HUES48 (cell line): ENCODE measurements at regions not wholly inside any gene's neighbourhood (a gene's known extent, or its start where the extent isn't known, plus 50 kb on each side); places are given as distances from the start of the nearest gene placed in this dataset.

ENCODE experiments used
- H3K27ac ChIP-seq: one replicate; pipeline ENCODE4 v1.7.0; 2013; ENCODE audit warnings: low read depth, low read length, inconsistent platforms
- H3K27me3 ChIP-seq: 2 replicates; pipeline ENCODE4 v1.6.1; 2013; ENCODE audit warnings: mild to moderate bottlenecking, low read length; ENCODE audit not compliant: control insufficient read depth, insufficient read depth
- H3K36me3 ChIP-seq: 2 replicates; pipeline ENCODE4 v1.6.1; 2013; ENCODE audit warnings: low read length; ENCODE audit not compliant: control insufficient read depth, insufficient read depth
- H3K4me1 ChIP-seq: 2 replicates; pipeline ENCODE4 v1.6.1; 2013; ENCODE audit warnings: mild to moderate bottlenecking, low read length; ENCODE audit not compliant: control insufficient read depth, insufficient read depth
- H3K4me3 ChIP-seq: 2 replicates; pipeline ENCODE4 v1.5.1; 2013; ENCODE audit warnings: mild to moderate bottlenecking, low read depth, low read length
- H3K9ac ChIP-seq: 2 replicates; pipeline ENCODE4 v1.6.1; 2013; ENCODE audit warnings: mild to moderate bottlenecking, low read depth, low read length, moderate library complexity
- H3K9me3 ChIP-seq: 2 replicates; pipeline ENCODE4 v1.6.1; 2013; ENCODE audit warnings: low read length; ENCODE audit not compliant: control insufficient read depth, insufficient read depth

- no peaks in the 10 kb centered on the region; the same call in 1 of the 2 replicates for H3K9me3 ChIP-seq
- no peaks in the 10 kb centered on the region for H3K27me3 ChIP-seq
- peaks cover 8% of the 10 kb centered on the region; the same call in 1 of the 2 replicates for H3K4me1 ChIP-seq
- H3K27ac ChIP-seq, result no peak overlapping the region
- H3K9ac ChIP-seq, result no peak overlapping the region
- H3K4me3 ChIP-seq, result no peak overlapping the region
- no peaks in the 10 kb centered on the region for H3K36me3 ChIP-seq
These were observed 111.1 kb upstream of the SLC66A3 start for GRCh38 chr2:11044201-11044600.

- H3K27me3 ChIP-seq, result no peaks in the 10 kb centered on the region
- no peaks in the 10 kb centered on the region for H3K36me3 ChIP-seq
- H3K9me3 ChIP-seq, result no peaks in the 10 kb centered on the region
- no peak overlapping the region for H3K4me3 ChIP-seq
- H3K9ac ChIP-seq, result no peak overlapping the region
- H3K27ac ChIP-seq, result no peak overlapping the region
- H3K4me1 ChIP-seq, result peaks cover 8% of the 10 kb centered on the region; the same call in 1 of the 2 replicates
These were observed 110.0 kb upstream of the SLC66A3 start for GRCh38 chr2:11045294-11045693.

GRCh38 chr2:11048335-11049008 lies 106.8 kb upstream of the SLC66A3 start:
- H3K4me3 ChIP-seq, result no peak overlapping the region

GRCh38 chr2:11050565-11050964 lies 104.7 kb upstream of the SLC66A3 start:
- no peaks in the 10 kb centered on the region for H3K36me3 ChIP-seq
- no peaks in the 10 kb centered on the region for H3K4me1 ChIP-seq
- no peaks in the 10 kb centered on the region for H3K27me3 ChIP-seq
- no peak overlapping the region for H3K27ac ChIP-seq
- no peak overlapping the region for H3K4me3 ChIP-seq
- no peaks in the 10 kb centered on the region for H3K9me3 ChIP-seq
- H3K9ac ChIP-seq, result no peak overlapping the region

More at GRCh38 chr2:11048335-11049008, 106.8 kb upstream of the SLC66A3 start:
- Histone ChIP-seq H3K27me3 (no peaks in the 10 kb centered on the region), H3K9ac (no peak overlapping the region), H3K9me3 (no peaks in the 10 kb centered on the region), H3K36me3 (no peaks in the 10 kb centered on the region), H3K27ac (no peak overlapping the region), H3K4me1 (no peaks in the 10 kb centered on the region)

- no peaks in the 10 kb centered on the region for H3K4me1 ChIP-seq
- H3K9ac ChIP-seq, result no peak overlapping the region
- no peaks in the 10 kb centered on the region for H3K36me3 ChIP-seq
- H3K4me3 ChIP-seq, result no peak overlapping the region
- H3K27ac ChIP-seq, result no peak overlapping the region
- H3K9me3 ChIP-seq, result no peaks in the 10 kb centered on the region
- no peaks in the 10 kb centered on the region for H3K27me3 ChIP-seq
These were observed 104.0 kb upstream of the SLC66A3 start for GRCh38 chr2:11051280-11051679.

GRCh38 chr2:11053546-11053945 lies 101.7 kb upstream of the SLC66A3 start:
- no peaks in the 10 kb centered on the region for H3K4me1 ChIP-seq
- H3K27me3 ChIP-seq, result no peaks in the 10 kb centered on the region
- H3K4me3 ChIP-seq, result no peak overlapping the region
- H3K36me3 ChIP-seq, result no peaks in the 10 kb centered on the region
- H3K27ac ChIP-seq, result no peak overlapping the region
- H3K9me3 ChIP-seq, result no peaks in the 10 kb centered on the region
- H3K9ac ChIP-seq, result no peak overlapping the region

- Histone ChIP-seq H3K4me1 (no peaks in the 10 kb centered on the region), H3K27ac (no peak overlapping the region), H3K27me3 (no peaks in the 10 kb centered on the region), H3K4me3 (no peak overlapping the region), H3K36me3 (no peaks in the 10 kb centered on the region), H3K9me3 (no peaks in the 10 kb centered on the region), H3K9ac (no peak overlapping the region)
These were observed 100.2 kb upstream of the SLC66A3 start for GRCh38 chr2:11054783-11055678.

- Histone ChIP-seq H3K4me3 (no peak overlapping the region), H3K27ac (no peak overlapping the region), H3K4me1 (no peaks in the 10 kb centered on the region), H3K9me3 (no peaks in the 10 kb centered on the region), H3K36me3 (no peaks in the 10 kb centered on the region), H3K27me3 (no peaks in the 10 kb centered on the region), H3K9ac (no peak overlapping the region)
These were observed 99.5 kb upstream of the SLC66A3 start for GRCh38 chr2:11055679-11056215.

- Histone ChIP-seq H3K9me3 (no peaks in the 10 kb centered on the region), H3K4me3 (no peak overlapping the region), H3K27me3 (no peaks in the 10 kb centered on the region), H3K27ac (no peak overlapping the region), H3K4me1 (no peaks in the 10 kb centered on the region), H3K9ac (no peak overlapping the region), H3K36me3 (no peaks in the 10 kb centered on the region)
These were observed 98.7 kb upstream of the SLC66A3 start for GRCh38 chr2:11056614-11057013.

GRCh38 chr2:11057031-11057430 lies 98.2 kb upstream of the SLC66A3 start:
- Histone ChIP-seq H3K36me3 (no peaks in the 10 kb centered on the region), H3K9me3 (no peaks in the 10 kb centered on the region), H3K9ac (no peak overlapping the region), H3K4me1 (no peaks in the 10 kb centered on the region), H3K27ac (no peak overlapping the region), H3K27me3 (no peaks in the 10 kb centered on the region), H3K4me3 (no peak overlapping the region)

- H3K27me3 ChIP-seq, result no peaks in the 10 kb centered on the region
- no peak overlapping the region for H3K27ac ChIP-seq
- no peak overlapping the region for H3K9ac ChIP-seq
- H3K4me3 ChIP-seq, result no peak overlapping the region
- no peaks in the 10 kb centered on the region for H3K4me1 ChIP-seq
- H3K36me3 ChIP-seq, result no peaks in the 10 kb centered on the region
- H3K9me3 ChIP-seq, result no peaks in the 10 kb centered on the region
These were observed 97.1 kb upstream of the SLC66A3 start for GRCh38 chr2:11058129-11058528.
